ENCODE measurements at regions not wholly inside any gene's neighbourhood (a gene's known extent, or its start where the extent isn't known, plus 50 kb on each side); places are given as distances from the start of the nearest gene placed in this dataset.

DNA sequence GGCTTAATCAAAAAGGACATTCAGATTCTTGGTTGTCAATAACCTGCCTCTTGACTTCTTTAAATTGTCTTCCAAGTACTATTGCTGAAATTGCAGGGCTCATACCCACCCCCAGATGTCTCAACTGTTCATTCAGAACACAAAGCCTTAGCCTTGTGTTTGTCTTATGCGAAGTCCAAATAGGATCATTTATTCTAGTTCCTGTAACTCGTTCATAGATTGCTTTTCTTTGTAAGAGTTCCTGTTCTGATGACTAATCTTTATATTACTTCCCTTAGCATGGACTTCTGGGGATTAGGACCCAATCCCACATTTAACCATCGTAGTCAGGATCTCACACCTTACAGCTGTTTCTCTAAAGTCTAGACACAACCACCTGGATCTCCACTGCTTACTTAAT lies 226.0 kb downstream of the VEGFC start:
- intact Hi-C loops (cut with DNase I; ENCODE audit: low total_unique reads): no loop called here
- WGBS, 2 donors: 61 to 63% methylated on average over 3 of the region's 3 CpGs
- DNase-seq (ENCODE audit: low spot score in 2 of 2): no peak
- no peak overlapping the region for H3K4me3 ChIP-seq (ENCODE audit: low read depth, poor library complexity, severe bottlenecking)
- TF ChIP-seq, protein P1, sequence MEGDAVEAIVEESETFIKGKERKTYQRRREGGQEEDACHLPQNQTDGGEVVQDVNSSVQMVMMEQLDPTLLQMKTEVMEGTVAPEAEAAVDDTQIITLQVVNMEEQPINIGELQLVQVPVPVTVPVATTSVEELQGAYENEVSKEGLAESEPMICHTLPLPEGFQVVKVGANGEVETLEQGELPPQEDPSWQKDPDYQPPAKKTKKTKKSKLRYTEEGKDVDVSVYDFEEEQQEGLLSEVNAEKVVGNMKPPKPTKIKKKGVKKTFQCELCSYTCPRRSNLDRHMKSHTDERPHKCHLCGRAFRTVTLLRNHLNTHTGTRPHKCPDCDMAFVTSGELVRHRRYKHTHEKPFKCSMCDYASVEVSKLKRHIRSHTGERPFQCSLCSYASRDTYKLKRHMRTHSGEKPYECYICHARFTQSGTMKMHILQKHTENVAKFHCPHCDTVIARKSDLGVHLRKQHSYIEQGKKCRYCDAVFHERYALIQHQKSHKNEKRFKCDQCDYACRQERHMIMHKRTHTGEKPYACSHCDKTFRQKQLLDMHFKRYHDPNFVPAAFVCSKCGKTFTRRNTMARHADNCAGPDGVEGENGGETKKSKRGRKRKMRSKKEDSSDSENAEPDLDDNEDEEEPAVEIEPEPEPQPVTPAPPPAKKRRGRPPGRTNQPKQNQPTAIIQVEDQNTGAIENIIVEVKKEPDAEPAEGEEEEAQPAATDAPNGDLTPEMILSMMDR (IDR thresholded peaks at IDR 0.05): no peak
- TF ChIP-seq POLR2A (IDR thresholded peaks at IDR 0.05): no peak

DNA sequence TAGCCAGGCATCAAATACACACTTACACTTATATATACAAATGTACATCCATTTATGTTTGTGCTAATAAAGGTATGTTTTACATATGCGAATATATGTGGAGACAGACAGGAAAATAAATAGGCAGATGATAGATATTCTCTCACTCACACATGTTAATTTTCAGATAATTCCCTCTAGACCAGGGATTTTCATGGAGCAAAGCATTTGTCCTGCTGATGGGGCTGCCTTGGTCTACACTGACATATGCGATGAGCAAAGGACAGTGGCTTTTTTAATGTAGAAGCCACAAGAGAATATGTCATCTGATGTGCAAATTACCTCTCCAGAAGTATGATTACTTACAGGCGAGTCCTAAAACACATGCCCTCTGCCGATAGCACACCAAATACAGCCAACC lies 224.5 kb downstream of the VEGFC start:
- 90 to 96% methylated on average over 4 of the region's 4 CpGs for WGBS, 2 donors
- no peak overlapping the region for H3K4me3 ChIP-seq (ENCODE audit: low read depth, poor library complexity, severe bottlenecking)
- TF ChIP-seq, protein P1 (IDR thresholded peaks at IDR 0.05): no peak
- no peak for TF ChIP-seq POLR2A (IDR thresholded peaks at IDR 0.05)
- no peak for DNase-seq (ENCODE audit: low spot score in 2 of 2)
- intact Hi-C loops (cut with DNase I; ENCODE audit: low total_unique reads): no loop called here

DNA sequence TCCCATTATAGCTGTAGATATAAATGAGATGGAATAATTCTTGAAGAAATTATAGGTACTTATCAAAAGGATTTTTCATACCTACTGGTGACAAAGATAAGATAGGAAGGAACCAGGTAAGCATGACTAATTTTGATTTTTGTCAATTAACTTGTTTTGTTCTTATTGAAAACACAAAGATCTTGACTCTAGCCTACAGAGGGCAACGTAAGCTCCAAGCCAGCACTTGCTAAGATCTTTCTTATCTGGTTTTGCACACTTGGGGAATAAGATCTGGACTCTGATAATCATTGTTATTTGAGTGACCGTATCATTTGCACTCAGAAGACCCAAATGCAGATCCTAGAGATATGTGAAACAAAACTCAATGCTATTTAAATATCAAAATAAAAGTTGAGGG lies 223.4 kb downstream of the VEGFC start:
- no peak for DNase-seq (ENCODE audit: low spot score in 2 of 2)
- H3K4me3 ChIP-seq (ENCODE audit: low read depth, poor library complexity, severe bottlenecking): no peak overlapping the region
- intact Hi-C loops (cut with DNase I; ENCODE audit: low total_unique reads): no loop called here
- 63 to 69% methylated on average over 2 of the region's 2 CpGs for WGBS, 2 donors
- TF ChIP-seq, protein P1 (IDR thresholded peaks at IDR 0.05): no peak
- no peak for TF ChIP-seq POLR2A (IDR thresholded peaks at IDR 0.05)

DNA sequence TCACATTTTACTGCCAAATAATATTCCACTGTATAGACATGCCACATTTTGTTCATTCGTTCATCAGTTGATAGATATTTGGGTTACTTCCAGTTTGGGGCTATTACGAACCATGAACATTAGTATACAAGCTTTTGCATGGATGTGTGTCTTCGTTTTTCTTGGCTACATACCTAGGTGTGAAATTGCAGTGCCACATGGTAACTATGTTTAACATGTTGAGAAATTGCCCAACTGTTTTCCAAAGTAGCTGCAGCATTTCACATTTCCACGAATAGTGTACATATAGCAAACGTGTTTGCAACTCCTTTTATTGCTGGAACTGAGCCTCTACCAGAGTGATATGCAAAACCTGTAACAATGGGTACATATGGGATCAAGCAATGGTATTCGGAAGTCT lies 221.5 kb downstream of the VEGFC start:
- 84 to 85% methylated on average over 6 of the region's 6 CpGs for WGBS, 2 donors
- no peak for DNase-seq (ENCODE audit: low spot score in 2 of 2)
- TF ChIP-seq POLR2A (IDR thresholded peaks at IDR 0.05): no peak
- TF ChIP-seq, protein P1 (IDR thresholded peaks at IDR 0.05): no peak
- intact Hi-C loops (cut with DNase I; ENCODE audit: low total_unique reads): no loop called here
- H3K4me3 ChIP-seq (ENCODE audit: low read depth, poor library complexity, severe bottlenecking): no peak overlapping the region

DNA sequence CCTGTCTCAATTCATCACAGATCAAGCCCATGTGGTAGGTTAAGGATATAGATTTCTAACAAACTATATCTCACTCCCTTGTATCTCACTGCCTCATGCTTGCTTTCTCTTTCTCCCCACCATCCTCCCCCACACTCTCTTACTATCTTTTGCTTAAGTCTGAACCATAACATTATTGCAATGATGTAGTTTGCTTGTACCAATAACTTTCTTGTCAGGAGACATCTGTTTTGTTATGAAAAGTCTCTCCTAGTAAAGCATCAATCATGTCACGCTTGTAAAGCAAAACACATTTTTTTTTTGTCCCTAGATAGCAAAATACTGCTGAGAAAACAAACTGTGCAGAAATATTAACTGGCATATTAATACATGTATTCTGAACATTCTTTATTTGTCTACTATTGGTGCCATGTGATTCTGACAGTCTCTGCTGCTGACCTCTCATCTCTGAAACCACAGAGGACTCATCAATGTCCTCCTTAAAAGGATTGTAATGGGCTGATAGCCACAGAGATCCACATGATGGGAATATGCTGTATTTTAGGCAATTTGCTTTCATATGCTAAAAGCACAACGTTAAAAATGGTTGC lies 217.5 kb downstream of the VEGFC start:
- TF ChIP-seq, protein P1 (IDR thresholded peaks at IDR 0.05): no peak
- TF ChIP-seq POLR2A (IDR thresholded peaks at IDR 0.05): no peak
- intact Hi-C loops (cut with DNase I; ENCODE audit: low total_unique reads): no loop called here
- H3K4me3 ChIP-seq (ENCODE audit: low read depth, poor library complexity, severe bottlenecking): no peak overlapping the region

DNA sequence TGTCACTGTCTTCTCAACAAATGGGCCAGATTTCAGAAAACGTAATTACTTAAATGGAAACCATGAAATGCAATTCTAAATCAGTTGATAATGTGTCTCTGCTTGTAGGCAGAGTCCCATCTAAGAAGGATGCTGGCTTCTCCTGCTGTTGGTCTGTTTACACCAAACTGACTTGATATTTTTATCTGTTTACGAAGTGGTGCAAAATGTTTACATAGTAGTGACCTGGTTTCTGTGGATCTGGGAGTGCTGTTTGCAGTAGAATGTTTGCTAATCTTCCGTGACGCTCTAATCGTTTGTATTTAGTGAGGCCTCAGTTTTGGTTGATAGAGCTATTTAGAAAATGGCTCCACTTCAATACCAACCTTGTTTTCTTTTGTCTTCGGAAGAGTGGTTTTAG lies 213.5 kb downstream of the VEGFC start:
- 83 to 86% methylated on average over 6 of the region's 6 CpGs for WGBS, 2 donors
- TF ChIP-seq, protein P1 (IDR thresholded peaks at IDR 0.05): no peak
- TF ChIP-seq POLR2A (IDR thresholded peaks at IDR 0.05): no peak
- no peak for DNase-seq (ENCODE audit: low spot score in 2 of 2)
- H3K4me3 ChIP-seq (ENCODE audit: low read depth, poor library complexity, severe bottlenecking): no peak overlapping the region
- intact Hi-C loops (cut with DNase I; ENCODE audit: low total_unique reads): no loop called here

More for the DNA sequence above, 217.5 kb downstream of the VEGFC start:
- peak in 1 of 2 donors; percentile 22 for DNase-seq (ENCODE audit: low spot score in 2 of 2)
- 42 to 45% methylated on average over 2 of the region's 2 CpGs for whole genome bisulfite sequencing, 2 donors
